Fibroblast of pulmonary artery (primary cell): ENCODE measurements at regions not wholly inside any gene's neighbourhood (a gene's known extent, or its start where the extent isn't known, plus 50 kb on each side); places are given as distances from the start of the nearest gene placed in this dataset.
A peak's percentile ranks its signal among the peaks of the same experiment; 100 is the strongest.
"Not testable (repeated sequence)": the region's sequence is repeated elsewhere in the genome, so short reads cannot be mapped to it uniquely, and the experiment has no call there.

ENCODE experiments used
- DNase-seq: peaks from one replicate; pipeline ENCODE4 v3.0.0-alpha.2; 2010; ENCODE audit warnings: low read depth
- H3K4me3 ChIP-seq: replicated peaks from 2 replicates; pipeline ENCODE4 v1.5.1; 2011; ENCODE audit warnings: low read depth, mild to moderate bottlenecking, control low read depth, low read length, moderate library complexity
- CTCF ChIP-seq: IDR thresholded peaks from 2 replicates; pipeline ENCODE4 v1.5.1; 2011; ENCODE audit warnings: mild to moderate bottlenecking, control low read depth, low read length, inconsistent platforms; ENCODE audit errors: missing control alignments

GRCh38 chr6:33888664-33889200 lies 84.9 kb upstream of the MLN start:
- no peak for DNase-seq
- no peak overlapping the region for H3K4me3 ChIP-seq
- no peak for TF ChIP-seq CTCF

- no peak overlapping the region for H3K4me3 ChIP-seq
- no peak for DNase-seq
- TF ChIP-seq CTCF: no peak
Measured at GRCh38 chr6:33888183-33888582, 84.4 kb upstream of the MLN start.

GRCh38 chr6:33886673-33887144 lies 82.9 kb upstream of the MLN start:
- DNase-seq: peak; percentile 95
- H3K4me3 ChIP-seq: no peak overlapping the region
- TF ChIP-seq CTCF: no peak

- DNase-seq: peak; percentile 18
- TF ChIP-seq CTCF: no peak
- no peak overlapping the region for H3K4me3 ChIP-seq
Measured at GRCh38 chr6:33885132-33886057, 81.6 kb upstream of the MLN start.

- DNase-seq, H3K4me3 ChIP-seq: not testable (repeated sequence)
Measured at GRCh38 chr6:33883621-33884020, 79.8 kb upstream of the MLN start.

- DNase-seq: peak; percentile 83
- no peak for TF ChIP-seq CTCF
- H3K4me3 ChIP-seq: no peak overlapping the region
Measured at GRCh38 chr6:33882154-33882553, 78.4 kb upstream of the MLN start.

GRCh38 chr6:33880766-33881165 lies 77.0 kb upstream of the MLN start:
- DNase-seq: no peak

More at GRCh38 chr6:33880766-33881165, 77.0 kb upstream of the MLN start:
- no peak overlapping the region for H3K4me3 ChIP-seq
- TF ChIP-seq CTCF: no peak
